ENCODE measurements at regions not wholly inside any gene's neighbourhood (a gene's known extent, or its start where the extent isn't known, plus 50 kb on each side); places are given as distances from the start of the nearest gene placed in this dataset.

DNA sequence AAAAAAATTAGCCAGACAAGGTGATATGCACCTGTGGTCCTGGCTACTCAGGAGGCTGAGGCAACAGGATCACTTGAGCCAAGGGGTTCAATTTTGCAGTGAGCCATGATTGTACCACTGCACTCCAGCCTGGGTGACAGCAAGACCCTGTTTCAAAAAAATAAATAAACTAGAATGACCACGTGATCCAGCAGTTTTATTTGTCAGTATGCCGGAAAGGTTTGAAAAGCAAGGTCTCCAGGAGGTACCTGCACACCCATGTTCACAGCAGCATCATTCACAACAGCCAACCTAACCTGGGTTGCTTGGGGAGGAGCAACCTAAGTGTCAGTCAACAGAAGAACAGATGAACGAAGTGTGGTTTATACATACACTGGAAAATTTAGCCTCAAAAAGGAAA lies 78.7 kb upstream of the SEPTIN5 start:
- no peaks in the 10 kb centered on the region for H3K9me3 ChIP-seq (ENCODE audit: control insufficient read depth, low read length)
- no peaks in the 10 kb centered on the region for H3K27me3 ChIP-seq (ENCODE audit: control insufficient read depth, insufficient read depth, low read length)
- H3K4me2 ChIP-seq (ENCODE audit: low read length): no peak overlapping the region
- no peak overlapping the region for H3K27ac ChIP-seq
- TF ChIP-seq, protein P1, sequence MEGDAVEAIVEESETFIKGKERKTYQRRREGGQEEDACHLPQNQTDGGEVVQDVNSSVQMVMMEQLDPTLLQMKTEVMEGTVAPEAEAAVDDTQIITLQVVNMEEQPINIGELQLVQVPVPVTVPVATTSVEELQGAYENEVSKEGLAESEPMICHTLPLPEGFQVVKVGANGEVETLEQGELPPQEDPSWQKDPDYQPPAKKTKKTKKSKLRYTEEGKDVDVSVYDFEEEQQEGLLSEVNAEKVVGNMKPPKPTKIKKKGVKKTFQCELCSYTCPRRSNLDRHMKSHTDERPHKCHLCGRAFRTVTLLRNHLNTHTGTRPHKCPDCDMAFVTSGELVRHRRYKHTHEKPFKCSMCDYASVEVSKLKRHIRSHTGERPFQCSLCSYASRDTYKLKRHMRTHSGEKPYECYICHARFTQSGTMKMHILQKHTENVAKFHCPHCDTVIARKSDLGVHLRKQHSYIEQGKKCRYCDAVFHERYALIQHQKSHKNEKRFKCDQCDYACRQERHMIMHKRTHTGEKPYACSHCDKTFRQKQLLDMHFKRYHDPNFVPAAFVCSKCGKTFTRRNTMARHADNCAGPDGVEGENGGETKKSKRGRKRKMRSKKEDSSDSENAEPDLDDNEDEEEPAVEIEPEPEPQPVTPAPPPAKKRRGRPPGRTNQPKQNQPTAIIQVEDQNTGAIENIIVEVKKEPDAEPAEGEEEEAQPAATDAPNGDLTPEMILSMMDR (IDR thresholded peaks at IDR 0.05): no peak
- no peaks in the 10 kb centered on the region for H3K4me1 ChIP-seq
- H3K79me2 ChIP-seq: no peaks in the 10 kb centered on the region
- no peaks in the 10 kb centered on the region for H3K36me3 ChIP-seq (ENCODE audit: control insufficient read depth, insufficient read depth, low read length)
- no peak overlapping the region for H2AFZ ChIP-seq
- no peak overlapping the region for H3K9ac ChIP-seq
- no peak overlapping the region for H3K4me3 ChIP-seq (ENCODE audit: low read depth, low read length)

- no peaks in the 10 kb centered on the region for H3K9me3 ChIP-seq (ENCODE audit: control insufficient read depth, low read length)
- H3K36me3 ChIP-seq (ENCODE audit: control insufficient read depth, insufficient read depth, low read length): no peaks in the 10 kb centered on the region
- no peaks in the 10 kb centered on the region for H3K27me3 ChIP-seq (ENCODE audit: control insufficient read depth, insufficient read depth, low read length)
- H3K79me2 ChIP-seq: no peaks in the 10 kb centered on the region
- no peak overlapping the region for H3K9ac ChIP-seq
- no peaks in the 10 kb centered on the region for H3K4me1 ChIP-seq
- H2AFZ ChIP-seq: no peak overlapping the region
- no peak overlapping the region for H3K4me2 ChIP-seq (ENCODE audit: low read length)
- TF ChIP-seq, protein P1 (IDR thresholded peaks at IDR 0.05): no peak
- no peak overlapping the region for H3K4me3 ChIP-seq (ENCODE audit: low read depth, low read length)
- no peak overlapping the region for H3K27ac ChIP-seq
Measured at GRCh38 chr22:19636696-19637407, 77.5 kb upstream of the SEPTIN5 start.

- Histone ChIP-seq H3K9ac (no peak overlapping the region), H3K36me3 (ENCODE audit: control insufficient read depth, insufficient read depth, low read length) (no peaks in the 10 kb centered on the region), H3K27ac (no peak overlapping the region), H3K79me2 (no peaks in the 10 kb centered on the region), H3K4me2 (ENCODE audit: low read length) (no peak overlapping the region), H3K9me3 (ENCODE audit: control insufficient read depth, low read length) (no peaks in the 10 kb centered on the region), H2AFZ (no peak overlapping the region), H3K27me3 (ENCODE audit: control insufficient read depth, insufficient read depth, low read length) (no peaks in the 10 kb centered on the region), H3K4me1 (no peaks in the 10 kb centered on the region), H3K4me3 (ENCODE audit: low read depth, low read length) (no peak overlapping the region)
- TF ChIP-seq, protein P1 (IDR thresholded peaks at IDR 0.05): no peak
Measured at GRCh38 chr22:19637408-19638281, 76.7 kb upstream of the SEPTIN5 start.

DNA sequence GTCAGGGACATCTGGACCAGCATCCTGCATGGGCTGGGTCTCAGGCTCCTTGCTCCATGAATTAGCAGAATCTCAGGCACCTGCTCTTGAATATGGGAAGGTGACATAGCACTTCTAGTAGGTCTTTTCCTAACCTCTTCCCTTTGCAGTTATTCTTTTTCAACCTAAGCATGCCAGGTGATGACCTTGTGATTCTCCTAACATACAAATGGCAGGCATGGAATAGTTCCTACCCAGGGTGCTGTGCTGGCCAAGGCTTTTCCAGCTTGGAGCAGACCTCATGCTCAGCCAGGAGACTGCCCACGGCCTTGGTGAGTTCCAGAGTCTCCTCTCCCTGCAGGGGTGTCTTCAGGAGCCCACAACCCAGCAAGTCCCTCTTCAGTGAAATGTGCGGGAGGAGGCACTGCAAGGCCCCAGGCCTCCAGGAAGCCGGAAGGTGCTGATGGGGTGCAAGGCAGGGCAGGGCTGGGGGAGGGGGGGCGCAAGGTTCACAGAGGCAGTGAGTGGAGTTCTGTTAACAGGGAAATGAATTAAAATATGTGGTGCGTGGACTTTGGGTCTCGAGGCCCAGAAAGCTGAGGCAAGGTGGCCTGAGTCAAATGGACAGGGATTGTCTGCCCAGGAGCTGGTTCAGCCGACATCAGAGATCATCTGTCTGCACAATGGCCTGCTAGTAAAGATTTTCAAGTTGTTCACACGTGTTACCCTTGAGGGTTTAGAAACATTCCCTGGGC lies 75.9 kb upstream of the SEPTIN5 start:
- Histone ChIP-seq H3K9me3 (ENCODE audit: control insufficient read depth, low read length) (no peaks in the 10 kb centered on the region), H3K9ac (no peak overlapping the region), H3K79me2 (no peaks in the 10 kb centered on the region), H3K27ac (no peak overlapping the region), H3K4me3 (ENCODE audit: low read depth, low read length) (no peak overlapping the region), H3K27me3 (ENCODE audit: control insufficient read depth, insufficient read depth, low read length) (no peaks in the 10 kb centered on the region), H3K4me1 (peaks cover 6% of the 10 kb centered on the region), H3K4me2 (ENCODE audit: low read length) (no peak overlapping the region), H2AFZ (no peak overlapping the region), H3K36me3 (ENCODE audit: control insufficient read depth, insufficient read depth, low read length) (no peaks in the 10 kb centered on the region)
- TF ChIP-seq, protein P1 (IDR thresholded peaks at IDR 0.05): no peak

All from parathyroid adenoma (tissue), 2 donors.